Rectal smooth muscle tissue (tissue), 1 donor: ENCODE measurements at regions not wholly inside any gene's neighbourhood (a gene's known extent, or its start where the extent isn't known, plus 50 kb on each side); places are given as distances from the start of the nearest gene placed in this dataset.
"Not testable (repeated sequence)": the region's sequence is repeated elsewhere in the genome, so short reads cannot be mapped to it uniquely, and the experiment has no call there.

Source experiments
- H3K27ac ChIP-seq: one replicate; pipeline ENCODE4 v1.7.0; 2013; ENCODE audit warnings: low read depth, low read length, inconsistent platforms
- H3K27me3 ChIP-seq: one replicate; pipeline ENCODE4 v1.7.0; 2013; ENCODE audit warnings: low read length; ENCODE audit not compliant: control insufficient read depth, insufficient read depth
- H3K36me3 ChIP-seq: one replicate; pipeline ENCODE4 v1.7.0; 2013; ENCODE audit warnings: low read length; ENCODE audit not compliant: control insufficient read depth, insufficient read depth
- H3K4me1 ChIP-seq: one replicate; pipeline ENCODE4 v1.7.0; 2013; ENCODE audit warnings: low read length; ENCODE audit not compliant: control insufficient read depth, insufficient read depth
- H3K4me3 ChIP-seq: one replicate; pipeline ENCODE4 v1.7.0; 2013; ENCODE audit warnings: low read length
- H3K9ac ChIP-seq: one replicate; pipeline ENCODE4 v1.7.0; 2013; ENCODE audit warnings: low read length

GRCh38 chr3:101133652-101134051, 140.4 kb upstream of the ABI3BP start:
- Histone ChIP-seq H3K27ac (no peak overlapping the region), H3K9ac (no peak overlapping the region), H3K36me3 (no peaks in the 10 kb centered on the region), H3K4me3 (no peak overlapping the region), H3K4me1 (no peaks in the 10 kb centered on the region), H3K27me3 (no peaks in the 10 kb centered on the region)

- H3K27me3 ChIP-seq, H3K9ac ChIP-seq, H3K4me1 ChIP-seq, H3K4me3 ChIP-seq, H3K27ac ChIP-seq, H3K36me3 ChIP-seq: not testable (repeated sequence)
Observed at GRCh38 chr3:101133197-101133596, 140.0 kb upstream of the ABI3BP start.

- Histone ChIP-seq H3K4me3 (no peak overlapping the region), H3K9ac (no peak overlapping the region), H3K4me1 (no peaks in the 10 kb centered on the region), H3K36me3 (no peaks in the 10 kb centered on the region), H3K27ac (no peak overlapping the region), H3K27me3 (no peaks in the 10 kb centered on the region)
Observed at GRCh38 chr3:101131767-101132166, 138.5 kb upstream of the ABI3BP start.

DNA sequence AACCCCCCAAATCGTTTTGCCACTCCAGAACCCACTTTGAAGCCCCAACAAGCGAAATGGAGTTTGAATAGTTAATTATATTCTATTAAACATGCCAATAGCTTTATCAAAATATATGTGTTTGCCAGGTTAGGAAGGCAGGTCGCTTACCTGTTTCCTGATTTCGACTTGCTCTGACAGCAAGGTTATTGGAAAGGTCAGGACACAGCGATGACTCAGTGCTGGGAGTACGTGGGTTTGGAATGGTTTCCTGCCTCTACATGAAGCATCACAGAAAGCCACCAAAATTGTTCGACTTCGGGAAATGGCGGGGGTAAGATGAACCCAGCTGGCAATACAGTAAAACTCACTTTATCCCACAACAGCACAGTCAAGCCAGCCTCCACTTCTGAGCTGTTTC, 135.6 kb upstream of the ABI3BP start:
- Histone ChIP-seq H3K27me3 (no peaks in the 10 kb centered on the region), H3K4me1 (no peaks in the 10 kb centered on the region), H3K4me3 (no peak overlapping the region), H3K36me3 (no peaks in the 10 kb centered on the region), H3K27ac (no peak overlapping the region), H3K9ac (no peak overlapping the region)

DNA sequence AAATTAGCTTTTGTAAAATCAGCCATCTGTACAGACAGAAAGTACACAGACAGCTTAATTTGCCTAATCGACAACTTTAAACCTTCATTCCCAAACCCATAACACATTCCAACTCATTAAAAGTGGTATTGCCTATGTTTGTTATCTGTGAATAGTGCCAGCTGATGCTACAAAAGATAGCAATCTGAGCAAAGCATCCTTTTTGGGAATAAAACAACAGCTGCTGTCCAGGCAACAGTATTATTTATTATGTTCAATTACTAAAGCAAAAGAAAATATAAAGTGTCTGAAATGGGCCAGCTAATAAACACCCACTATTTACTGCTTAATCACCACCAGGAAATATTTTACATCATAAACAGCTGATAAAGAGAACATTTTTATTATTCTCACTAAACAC, 134.8 kb upstream of the ABI3BP start:
- Histone ChIP-seq H3K4me3 (no peak overlapping the region), H3K9ac (no peak overlapping the region), H3K27ac (no peak overlapping the region), H3K27me3 (no peaks in the 10 kb centered on the region), H3K36me3 (no peaks in the 10 kb centered on the region), H3K4me1 (no peaks in the 10 kb centered on the region)

DNA sequence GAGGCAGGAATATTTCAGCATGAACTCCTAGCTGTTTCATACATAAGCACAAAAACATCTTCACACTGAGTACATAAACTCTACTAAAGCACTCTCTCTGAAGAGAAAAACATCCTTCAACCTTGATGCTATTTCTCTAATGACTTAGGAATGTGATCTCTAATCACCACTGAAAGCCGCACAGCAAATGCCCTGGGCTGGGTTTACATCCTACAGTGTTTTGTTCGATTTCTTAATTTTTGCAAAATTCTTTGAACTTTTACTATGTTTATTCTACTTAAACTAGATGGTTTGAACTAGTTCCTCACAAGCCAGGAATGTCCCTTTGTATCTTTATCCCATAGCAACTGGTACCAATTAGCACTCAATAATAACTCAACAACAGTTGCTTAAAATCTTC, 130.9 kb upstream of the ABI3BP start:
- Histone ChIP-seq H3K27ac (no peak overlapping the region), H3K27me3 (no peaks in the 10 kb centered on the region), H3K36me3 (no peaks in the 10 kb centered on the region), H3K4me3 (no peak overlapping the region), H3K4me1 (no peaks in the 10 kb centered on the region), H3K9ac (no peak overlapping the region)

DNA sequence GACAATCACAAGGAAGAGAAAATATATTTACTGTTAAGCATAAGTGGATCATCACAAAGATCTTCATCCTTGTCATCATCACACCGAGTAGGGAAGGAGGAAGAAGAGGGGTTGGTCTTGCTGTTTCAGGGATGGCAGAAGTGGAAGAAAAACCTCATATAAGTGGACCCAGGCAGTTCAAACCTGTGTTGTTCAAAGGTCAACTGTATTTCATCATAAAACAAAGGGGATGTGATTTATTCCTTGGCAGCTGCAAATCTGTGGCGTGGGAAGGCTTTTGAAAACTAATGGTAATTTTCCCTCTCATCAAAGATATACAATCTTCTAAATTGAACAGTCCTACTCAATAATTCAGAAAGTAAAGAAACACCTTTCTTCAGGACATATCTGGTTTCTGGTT, 129.9 kb upstream of the ABI3BP start:
- Histone ChIP-seq H3K4me1 (no peaks in the 10 kb centered on the region), H3K27ac (no peak overlapping the region), H3K4me3 (no peak overlapping the region), H3K27me3 (no peaks in the 10 kb centered on the region), H3K36me3 (no peaks in the 10 kb centered on the region), H3K9ac (no peak overlapping the region)

DNA sequence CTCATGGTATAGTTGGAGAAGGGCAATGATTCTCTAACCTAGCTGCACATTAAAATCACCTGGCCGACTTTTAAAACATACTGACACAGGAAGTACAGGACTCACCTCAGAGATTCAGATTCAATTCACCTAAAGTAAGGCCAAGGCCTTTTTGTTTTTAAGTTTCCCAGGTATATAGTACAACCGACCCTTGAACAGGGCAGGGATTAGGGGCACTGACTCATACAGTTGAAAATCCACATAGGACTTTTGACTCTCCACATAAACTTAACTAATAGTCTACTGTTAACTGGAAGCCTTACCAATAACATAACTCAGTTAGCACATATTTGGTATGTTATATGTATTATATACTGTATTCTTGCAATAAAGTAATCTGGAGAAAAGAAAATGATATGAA, 129.5 kb upstream of the ABI3BP start:
- Histone ChIP-seq H3K27ac (no peak overlapping the region), H3K4me3 (no peak overlapping the region), H3K27me3 (no peaks in the 10 kb centered on the region), H3K9ac (no peak overlapping the region), H3K36me3 (no peaks in the 10 kb centered on the region), H3K4me1 (no peaks in the 10 kb centered on the region)

DNA sequence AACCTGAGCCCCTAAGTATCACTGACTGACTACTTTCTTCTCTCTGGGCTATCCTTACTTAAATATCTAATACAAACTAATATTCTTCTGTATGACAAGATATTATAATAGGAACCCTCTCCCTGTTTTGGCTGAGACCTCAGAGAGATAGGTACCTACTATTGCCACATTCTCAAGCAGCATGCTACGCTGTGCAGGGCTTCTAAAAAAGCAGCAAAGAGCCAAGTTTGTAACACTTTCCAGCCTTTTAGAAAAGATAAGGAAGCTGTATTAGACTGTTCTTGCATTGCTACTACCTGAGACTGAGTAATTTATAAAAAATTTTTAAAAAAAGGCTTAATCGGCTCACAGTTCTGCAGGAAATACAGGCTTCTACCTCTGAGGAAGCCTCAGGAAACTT, 126.8 kb upstream of the ABI3BP start:
- H3K4me1 ChIP-seq: no peaks in the 10 kb centered on the region

DNA sequence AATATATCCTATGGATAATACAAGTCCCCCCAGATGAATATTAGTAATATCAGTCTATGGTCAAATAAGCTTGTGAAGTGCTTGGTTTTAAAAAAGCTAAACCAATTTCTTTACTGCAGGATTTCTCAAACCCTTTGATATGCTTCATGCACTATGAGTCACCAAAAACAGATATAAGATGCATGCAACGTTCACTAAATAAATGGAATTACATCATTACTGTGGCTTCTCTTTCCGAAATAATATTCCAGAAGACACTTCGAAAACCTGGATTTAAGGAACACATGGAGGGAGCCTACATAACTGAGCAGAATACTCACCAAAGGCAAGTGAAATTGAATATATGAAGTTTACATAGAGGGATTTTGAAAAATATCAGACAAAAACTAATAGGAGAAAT, 126.3 kb upstream of the ABI3BP start:
- H3K4me3 ChIP-seq: no peak overlapping the region
- H3K9ac ChIP-seq: no peak overlapping the region
- H3K27ac ChIP-seq: no peak overlapping the region
- H3K27me3 ChIP-seq: no peaks in the 10 kb centered on the region
- no peaks in the 10 kb centered on the region for H3K4me1 ChIP-seq
- no peaks in the 10 kb centered on the region for H3K36me3 ChIP-seq

More for the DNA sequence above, 126.8 kb upstream of the ABI3BP start:
- Histone ChIP-seq H3K36me3 (no peaks in the 10 kb centered on the region), H3K27ac (no peak overlapping the region), H3K4me3 (no peak overlapping the region), H3K27me3 (no peaks in the 10 kb centered on the region), H3K9ac (no peak overlapping the region)

GRCh38 chr3:101117980-101118379, 124.8 kb upstream of the ABI3BP start:
- Histone ChIP-seq H3K27ac (no peak overlapping the region), H3K4me3 (no peak overlapping the region), H3K4me1 (no peaks in the 10 kb centered on the region), H3K9ac (no peak overlapping the region), H3K36me3 (no peaks in the 10 kb centered on the region), H3K27me3 (no peaks in the 10 kb centered on the region)

- Histone ChIP-seq H3K27ac (no peak overlapping the region), H3K4me3 (no peak overlapping the region), H3K27me3 (no peaks in the 10 kb centered on the region), H3K36me3 (no peaks in the 10 kb centered on the region), H3K4me1 (no peaks in the 10 kb centered on the region), H3K9ac (no peak overlapping the region)
Observed at GRCh38 chr3:101117465-101117864, 124.2 kb upstream of the ABI3BP start.

DNA sequence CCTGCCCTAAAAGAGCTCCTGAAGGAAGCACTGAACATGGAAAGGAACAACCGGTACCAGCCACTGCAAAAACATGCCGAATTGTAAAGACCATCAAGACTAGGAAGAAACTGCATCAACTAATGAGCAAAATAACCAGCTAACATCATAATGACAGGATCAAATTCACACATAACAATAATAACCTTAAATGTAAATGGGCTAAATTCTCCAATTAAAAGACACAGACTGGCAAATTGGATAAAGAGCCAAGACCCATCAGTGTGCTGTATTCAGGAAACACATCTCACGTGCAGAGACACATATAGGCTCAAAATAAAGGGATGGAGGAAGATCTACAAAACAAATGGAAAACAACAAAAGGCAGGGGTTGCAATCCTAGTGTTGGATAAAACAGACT, 117.1 kb upstream of the ABI3BP start:
- H3K9ac ChIP-seq, H3K27ac ChIP-seq, H3K27me3 ChIP-seq: not testable (repeated sequence)

DNA sequence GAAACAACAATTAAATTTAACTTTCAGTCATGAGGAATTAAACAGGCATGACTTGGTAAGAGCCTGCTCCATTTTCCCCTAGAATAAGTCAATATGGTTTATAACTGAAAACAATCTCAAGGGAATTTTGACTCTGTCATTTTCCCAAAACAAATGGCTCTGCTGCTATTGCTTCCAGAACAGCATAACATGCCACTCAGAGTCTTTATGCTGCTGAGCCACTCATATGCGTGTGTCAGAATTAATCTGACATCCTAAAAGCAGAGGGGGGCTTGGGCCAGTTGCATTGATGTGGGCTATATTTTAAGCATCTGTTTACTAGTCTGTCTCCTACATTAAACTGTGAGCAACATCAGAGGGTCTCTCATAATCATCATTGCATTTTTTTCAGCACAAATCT, 111.1 kb upstream of the ABI3BP start:
- H3K9ac ChIP-seq: no peak overlapping the region
- H3K4me1 ChIP-seq: peaks cover 8% of the 10 kb centered on the region
- no peak overlapping the region for H3K27ac ChIP-seq
- no peaks in the 10 kb centered on the region for H3K27me3 ChIP-seq
- H3K4me3 ChIP-seq: no peak overlapping the region
- no peaks in the 10 kb centered on the region for H3K36me3 ChIP-seq

More for the DNA sequence above, 117.1 kb upstream of the ABI3BP start:
- H3K4me3 ChIP-seq, H3K36me3 ChIP-seq, H3K4me1 ChIP-seq: not testable (repeated sequence)
